K562 (cell line): ENCODE measurements at regions not wholly inside any gene's neighbourhood (a gene's known extent, or its start where the extent isn't known, plus 50 kb on each side); places are given as distances from the start of the nearest gene placed in this dataset.

ENCODE experiments used
- BCLAF1 ChIP-seq, 2 experiments: fragments of 450-650 bp in 1 of 2; IDR thresholded peaks; 2 replicates each; pipeline ENCODE4 v1.6.1; 2011 to 2017; ENCODE audit warnings: low read depth in 2 of 2, antibody characterized with exemption in 1 of 2, borderline replicate concordance in 1 of 2, low read length in 1 of 2, mild to moderate bottlenecking in 1 of 2, mixed read lengths in 1 of 2; ENCODE audit not compliant: control insufficient read depth in 1 of 2
- CGGBP1 ChIP-seq: fragments of 250-450 bp; sonication (Bioruptor Pico); IDR thresholded peaks from 2 replicates; pipeline ENCODE4 v1.9.0; 2021; ENCODE audit warnings: mild to moderate bottlenecking
- DNMT1 ChIP-seq: fragments of 450-650 bp; IDR thresholded peaks from 2 replicates; pipeline ENCODE4 v1.6.1; 2016; ENCODE audit warnings: antibody characterized with exemption, mild to moderate bottlenecking
- L3MBTL2 ChIP-seq: fragments of 450-650 bp; IDR thresholded peaks from 2 replicates; pipeline ENCODE4 v1.6.1; 2016; ENCODE audit warnings: mild to moderate bottlenecking, moderate library complexity
- MTA2 ChIP-seq: fragments of 450-650 bp; IDR thresholded peaks from 2 replicates; pipeline ENCODE4 v1.6.1; 2016; ENCODE audit warnings: low read depth
- MYBL2 ChIP-seq, 2 experiments: fragments of 450-650 bp in 1 of 2; sonication (generic) in 1 of 2; formaldehyde crosslinking in 1 of 2; IDR thresholded peaks; 2 replicates each; pipeline versions ENCODE4 v1.6.1 to v1.8.1; 2017 to 2022; ENCODE audit warnings: borderline replicate concordance in 1 of 2, inconsistent platforms in 1 of 2, low read depth in 1 of 2, mild to moderate bottlenecking in 1 of 2, missing genetic modification reagents in 1 of 2, moderate library complexity in 1 of 2
- PRPF4 ChIP-seq: fragments of 200-400 bp; formaldehyde crosslinking; IDR thresholded peaks from one replicate; pipeline ENCODE4 v1.6.1; 2017; ENCODE audit warnings: low read length, low read depth, mild to moderate bottlenecking; ENCODE audit not compliant: insufficient read depth, poor library complexity, severe bottlenecking
- REST ChIP-seq, 2 experiments: fragments of 450-650 bp; formaldehyde crosslinking in 1 of 2; IDR thresholded peaks; 2 replicates each; pipeline versions ENCODE4 v1.4.0 to v1.6.1; 2014 to 2020; ENCODE audit warnings: mild to moderate bottlenecking in 2 of 2, borderline replicate concordance in 1 of 2, low read depth in 1 of 2
- RNF219 ChIP-seq: fragments of 250-450 bp; sonication (Bioruptor Pico); IDR thresholded peaks from 2 replicates; pipeline ENCODE4 v1.5.0; 2022; ENCODE audit warnings: mild to moderate bottlenecking
- SNRNP70 ChIP-seq: fragments of 200-400 bp; formaldehyde crosslinking; optimal IDR thresholded peaks from 2 replicates; pipeline ENCODE3; 2017; ENCODE audit warnings: low read depth, low read length
- ZNF197 ChIP-seq: fragments of 200-800 bp; sonication (Bioruptor generic); IDR thresholded peaks from 2 replicates; pipeline ENCODE4 v1.6.1; 2016; ENCODE audit warnings: low read depth, missing genetic modification characterization, missing compliant biosample characterization
- ZNF232 ChIP-seq: sonication (generic); formaldehyde crosslinking; IDR thresholded peaks from 2 replicates; pipeline ENCODE4 v1.8.0; 2022; ENCODE audit warnings: mild to moderate bottlenecking, missing genetic modification reagents
- ZZZ3 ChIP-seq: fragments of 450-650 bp; IDR thresholded peaks from 2 replicates; pipeline ENCODE4 v1.6.1; 2016; ENCODE audit warnings: antibody characterized with exemption, mild to moderate bottlenecking, moderate library complexity

- TF ChIP-seq REST (IDR thresholded peaks at IDR 0.05; ENCODE audit: borderline replicate concordance) (peak; percentile 67), REST (CRISPR knock-in tag; IDR thresholded peaks at IDR 0.05; ENCODE audit: low read depth) (no peak), ZNF232 (CRISPR knock-in tag) (no peak), PRPF4 (no peak), BCLAF1 (IDR thresholded peaks at IDR 0.05; ENCODE audit: borderline replicate concordance in 1 of 2, control insufficient read depth in 1 of 2, low read depth in 2 of 2, low read length in 1 of 2) (no peak), ZZZ3 (no peak), L3MBTL2 (no peak), MTA2 (no peak), RNF219 (no peak), MYBL2 (IDR thresholded peaks at IDR 0.05; ENCODE audit: low read depth) (no peak), MYBL2 (CRISPR knock-in tag; IDR thresholded peaks at IDR 0.05; ENCODE audit: borderline replicate concordance) (no peak), DNMT1 (no peak), CGGBP1 (CRISPR knock-in tag) (no peak), SNRNP70 (no peak), ZNF197 (CRISPR knock-in tag) (peak; percentile 32; the same call in 1 of the 2 replicates)
Observed at GRCh38 chr2:105454801-105455485, 56.1 kb upstream of the FHL2 start (continued).
